M059J (cell line): ENCODE measurements at regions not wholly inside any gene's neighbourhood (a gene's known extent, or its start where the extent isn't known, plus 50 kb on each side); places are given as distances from the start of the nearest gene placed in this dataset.

Experiments
- DNase-seq: peaks from one replicate; pipeline ENCODE4 v3.0.0-alpha.2; 2012; ENCODE audit warnings: low read depth

DNA sequence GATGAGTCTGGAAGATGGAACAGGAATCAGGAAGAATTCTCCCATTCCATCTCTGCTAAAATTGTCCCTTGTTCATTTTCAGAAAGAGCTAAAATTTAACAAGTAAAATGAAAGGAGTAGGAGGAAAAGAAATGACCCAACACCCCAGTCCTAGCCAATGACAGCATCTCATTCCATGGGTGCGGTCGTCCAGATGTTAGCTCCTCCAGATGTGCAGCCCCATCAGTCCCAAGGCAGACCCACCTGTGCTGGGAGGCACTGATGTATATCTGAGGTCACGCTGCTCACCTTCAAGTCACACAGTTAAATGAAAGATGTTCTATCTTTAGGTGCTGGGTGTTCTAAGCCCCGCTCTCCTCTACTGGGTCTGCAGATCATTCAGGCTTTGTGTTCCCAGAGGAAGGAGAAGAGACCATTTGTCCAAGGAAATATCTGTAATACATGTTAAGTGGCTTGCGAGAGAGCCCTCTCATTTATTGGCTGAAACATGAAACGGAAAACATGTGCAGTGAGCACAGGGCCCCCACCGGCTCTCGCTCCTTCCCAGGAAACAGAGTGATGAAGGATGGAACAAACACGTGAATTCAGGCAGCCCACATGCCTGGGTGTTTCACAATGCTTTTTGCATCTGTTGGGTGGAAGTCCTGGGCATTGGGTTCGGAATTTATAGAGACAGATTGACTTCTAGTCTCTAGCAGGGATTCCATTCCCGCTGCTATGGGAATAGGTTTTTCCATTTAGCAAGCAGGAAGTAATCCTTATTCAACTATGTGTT lies 294.6 kb downstream of the NUAK1 start:
- DNase-seq, result no peak

DNA sequence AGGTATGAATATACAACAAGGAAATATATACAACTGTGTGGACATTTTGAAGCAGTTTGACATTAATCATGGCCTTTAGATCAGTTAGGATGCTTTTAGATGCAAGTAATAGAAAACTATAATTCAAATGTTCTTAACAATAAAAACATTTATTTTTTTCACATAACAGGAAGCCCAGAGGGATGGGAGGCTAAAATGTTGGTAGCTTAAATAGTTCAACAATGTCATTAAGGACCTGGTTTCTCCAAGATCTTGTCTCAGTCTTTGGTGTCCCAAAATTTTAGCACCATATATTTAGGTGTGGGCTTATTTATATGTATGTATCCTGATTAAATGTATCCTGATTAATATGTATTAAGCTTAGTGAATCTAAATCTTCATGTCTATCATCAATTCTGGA lies 292.4 kb downstream of the NUAK1 start:
- DNase-seq, result no peak

DNA sequence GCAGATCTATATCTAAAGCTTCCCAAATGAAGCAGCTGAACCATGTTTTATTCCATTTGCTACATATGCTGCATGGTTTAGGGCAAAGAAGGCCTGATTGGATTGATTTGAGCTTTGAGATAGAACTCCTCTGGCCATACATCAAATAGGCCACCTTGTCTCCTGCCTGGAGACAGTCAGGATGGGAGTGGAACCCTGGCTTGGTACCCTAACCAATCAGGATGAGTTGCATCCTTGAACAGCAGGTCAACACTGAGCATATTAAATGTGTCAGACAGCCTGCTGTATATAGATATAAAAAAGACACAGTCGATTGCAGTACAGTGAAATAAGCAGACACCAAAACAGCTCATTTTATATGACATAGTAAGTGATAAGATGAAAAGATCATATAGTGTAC lies 291.7 kb downstream of the NUAK1 start:
- DNase-seq, result no peak

DNA sequence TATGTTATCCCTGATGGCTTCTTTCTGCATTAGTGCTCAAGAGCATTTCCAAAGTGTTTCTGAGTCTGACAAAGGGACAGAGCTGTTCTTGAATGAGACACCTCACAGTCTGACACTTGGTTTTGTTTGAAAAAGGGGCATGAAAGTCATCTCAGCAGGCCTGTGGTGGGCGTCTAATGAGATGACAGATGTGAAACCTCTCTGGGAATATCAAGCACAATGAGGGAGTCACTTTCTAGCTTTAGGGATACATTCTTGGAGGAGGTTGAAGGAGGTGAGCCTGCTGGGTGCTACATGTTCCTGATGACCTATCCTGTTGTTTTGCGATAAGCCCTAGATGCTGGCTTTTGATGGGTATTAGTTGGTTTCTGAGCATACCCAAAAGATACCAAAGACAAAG lies 290.5 kb downstream of the NUAK1 start:
- DNase-seq, result no peak

DNA sequence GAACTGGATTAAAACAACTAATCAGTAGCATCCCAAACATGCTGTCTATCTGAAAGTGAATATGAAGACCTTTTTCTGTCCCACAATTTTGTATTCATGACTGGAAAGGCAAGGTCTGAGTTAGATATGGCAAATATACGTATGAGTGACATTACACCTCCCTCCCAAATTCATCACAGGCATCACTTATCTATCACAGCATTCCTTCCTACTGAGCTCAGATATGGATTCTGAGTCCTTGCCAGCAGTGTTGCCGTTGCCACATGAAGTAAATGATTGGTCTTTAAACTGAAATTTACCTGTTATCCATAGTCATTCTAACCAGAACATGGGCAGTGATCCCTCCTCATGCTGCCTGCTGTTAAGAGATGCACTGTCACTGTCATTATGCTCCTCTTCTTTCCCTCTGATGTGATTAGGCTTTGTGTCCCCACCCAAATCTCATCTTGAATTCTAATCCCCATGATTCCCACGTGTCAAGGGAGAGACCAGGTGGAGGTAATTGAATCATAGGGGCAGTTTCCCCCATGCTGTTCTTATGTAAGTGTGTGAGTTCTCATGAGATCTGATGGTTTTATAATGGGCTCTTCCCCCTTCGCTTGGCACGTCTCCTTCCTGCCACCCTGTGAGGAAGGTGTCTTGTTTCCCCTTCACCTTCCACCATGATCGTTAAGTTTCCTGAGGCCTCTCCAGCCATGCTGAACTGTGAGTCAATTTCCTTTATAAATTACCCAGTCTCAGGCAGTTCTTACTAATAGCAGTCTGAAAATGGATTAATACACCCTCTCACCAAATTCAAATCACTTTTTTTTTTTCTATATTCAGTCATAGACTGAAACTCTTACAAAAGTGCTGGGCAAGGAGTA lies 288.4 kb downstream of the NUAK1 start:
- DNase-seq, result no peak

DNA sequence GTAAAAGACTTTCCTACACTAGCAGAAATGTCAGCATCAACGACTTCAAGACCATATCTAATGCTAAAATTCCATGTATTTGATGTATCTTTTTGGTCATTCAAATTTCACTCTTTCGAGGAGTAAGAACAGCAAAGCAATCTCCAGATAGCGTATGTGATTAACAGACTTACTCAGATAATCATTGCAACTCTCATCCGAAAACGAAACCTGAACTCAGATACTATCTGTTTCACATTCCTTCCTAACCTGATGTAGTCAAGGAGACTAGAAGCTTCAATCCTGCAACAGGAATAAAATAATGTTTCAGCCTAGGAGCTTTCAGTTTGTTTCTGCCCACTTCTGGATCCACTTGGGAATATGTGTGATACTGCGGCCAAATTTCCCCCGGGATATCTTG lies 286.3 kb downstream of the NUAK1 start:
- DNase-seq, result no peak

DNA sequence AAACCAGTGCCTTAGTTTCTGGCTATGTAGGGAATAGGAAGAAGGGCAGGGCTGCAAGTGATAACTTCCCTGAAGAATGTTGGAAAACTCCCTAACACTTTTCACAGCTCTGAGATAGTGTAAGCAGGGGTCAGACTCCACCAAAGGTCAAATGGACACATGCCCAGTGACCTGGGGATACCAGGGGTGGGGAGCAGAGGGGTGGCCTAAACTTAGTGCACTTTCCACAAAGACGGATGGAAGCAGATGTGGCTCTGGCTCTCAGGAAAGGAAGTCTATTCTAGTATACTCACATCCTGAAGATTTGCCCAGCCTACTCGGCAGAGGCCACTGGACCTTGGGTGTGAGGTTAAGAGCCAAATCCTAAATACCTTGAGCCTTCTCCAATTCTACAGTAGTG lies 285.8 kb downstream of the NUAK1 start:
- no peak for DNase-seq

DNA sequence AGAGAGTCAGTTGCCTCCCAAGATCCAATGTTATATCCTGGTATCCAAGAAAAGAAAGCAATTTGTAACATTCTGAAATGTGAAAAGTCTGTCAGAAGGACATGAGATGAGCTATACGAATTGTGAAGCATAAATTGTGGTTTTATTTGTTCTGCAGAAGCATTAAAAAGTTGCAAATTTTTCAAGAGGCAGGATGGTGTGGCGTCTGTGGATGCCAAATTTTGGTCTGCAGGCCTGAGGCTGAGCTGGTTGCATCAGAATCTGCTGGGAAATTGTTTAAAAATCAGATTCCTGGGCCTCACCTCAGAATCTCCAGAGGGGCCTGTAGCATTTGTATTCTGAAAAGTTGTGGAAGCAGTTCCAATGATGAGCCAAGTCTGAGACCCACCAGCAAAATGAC lies 284.7 kb downstream of the NUAK1 start:
- no peak for DNase-seq

DNA sequence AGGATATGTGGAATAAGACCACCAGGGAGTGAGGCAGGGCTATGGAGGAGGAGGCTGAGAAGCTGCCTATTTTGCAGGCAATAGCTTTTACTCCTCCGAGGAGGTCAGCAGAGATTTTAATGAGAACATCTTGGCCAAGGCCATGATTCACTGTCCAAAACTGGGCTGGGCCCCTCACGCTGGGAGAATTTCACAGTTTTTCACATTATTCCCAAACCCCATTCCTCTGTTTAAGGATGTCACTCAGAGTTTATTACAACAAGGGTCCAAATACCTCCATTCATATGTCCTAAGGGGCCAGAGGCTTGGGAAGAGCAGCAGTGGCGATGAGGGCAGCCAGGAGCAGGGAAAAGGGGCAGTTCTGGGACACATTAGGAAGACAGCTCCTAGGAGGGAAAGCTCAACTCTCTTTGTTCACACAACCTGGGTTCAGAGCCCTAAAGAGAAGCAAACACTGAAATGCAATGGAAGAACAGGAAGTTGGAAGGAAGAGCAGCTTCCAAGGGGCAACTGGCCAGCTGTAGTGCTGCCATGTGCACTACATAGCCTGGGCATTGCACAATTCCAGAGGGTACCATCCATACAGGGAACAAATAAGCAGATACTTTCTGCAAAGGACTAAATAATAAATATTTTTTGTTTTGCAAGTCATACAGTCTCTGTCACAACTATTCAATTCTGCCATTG lies 283.2 kb downstream of the NUAK1 start:
- DNase-seq, result no peak

DNA sequence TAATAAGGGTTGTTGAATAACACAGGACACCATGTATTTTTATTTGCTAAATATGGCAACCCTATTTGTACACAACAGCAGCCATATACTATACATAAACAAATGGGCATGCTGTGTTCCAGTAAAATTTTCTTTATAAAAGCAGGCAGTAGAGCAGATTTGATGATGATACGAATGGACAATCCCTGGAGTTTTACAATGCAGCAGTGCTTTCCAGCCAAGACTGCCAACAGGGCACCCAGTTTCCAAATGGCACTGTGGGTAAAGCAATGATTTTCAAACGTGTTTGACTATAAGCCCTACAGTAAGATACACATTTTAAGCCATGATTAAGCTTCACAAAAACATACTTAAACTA lies 282.7 kb downstream of the NUAK1 start:
- DNase-seq, result no peak

DNA sequence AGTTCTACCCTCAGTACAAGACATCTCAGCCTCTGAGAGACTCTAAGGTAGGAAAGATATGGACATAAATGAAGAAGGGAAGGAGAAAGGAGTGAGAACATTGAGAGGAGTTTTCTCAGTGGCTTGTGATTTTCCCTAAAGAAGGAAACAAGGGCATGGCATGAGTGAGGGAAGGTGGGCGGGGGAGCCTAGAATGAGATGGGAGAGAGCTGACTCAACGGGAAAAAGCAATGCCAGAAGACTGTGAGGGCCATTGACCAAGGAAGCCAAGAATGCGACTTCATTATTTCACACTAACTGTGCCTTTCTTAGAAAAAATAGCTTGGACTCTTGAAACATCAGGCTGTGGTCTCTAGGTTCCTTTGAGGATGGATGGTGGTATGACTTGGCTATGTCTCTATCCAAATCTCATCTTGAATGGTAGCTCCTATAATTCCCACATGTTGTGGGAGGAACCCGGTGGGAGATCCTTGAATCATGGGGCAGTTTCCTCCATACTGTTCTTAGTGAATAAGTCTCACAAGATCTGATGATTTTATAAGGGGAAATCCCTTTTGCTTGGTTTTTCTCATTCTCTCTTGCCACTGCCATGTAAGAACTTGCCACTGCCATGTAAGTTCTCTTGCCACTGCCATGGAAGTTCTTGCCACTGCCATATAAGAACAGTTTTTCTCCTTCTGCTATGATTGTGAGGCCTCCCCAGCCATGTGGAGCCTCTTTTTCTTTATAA lies 279.6 kb downstream of the NUAK1 start:
- DNase-seq, result no peak

DNA sequence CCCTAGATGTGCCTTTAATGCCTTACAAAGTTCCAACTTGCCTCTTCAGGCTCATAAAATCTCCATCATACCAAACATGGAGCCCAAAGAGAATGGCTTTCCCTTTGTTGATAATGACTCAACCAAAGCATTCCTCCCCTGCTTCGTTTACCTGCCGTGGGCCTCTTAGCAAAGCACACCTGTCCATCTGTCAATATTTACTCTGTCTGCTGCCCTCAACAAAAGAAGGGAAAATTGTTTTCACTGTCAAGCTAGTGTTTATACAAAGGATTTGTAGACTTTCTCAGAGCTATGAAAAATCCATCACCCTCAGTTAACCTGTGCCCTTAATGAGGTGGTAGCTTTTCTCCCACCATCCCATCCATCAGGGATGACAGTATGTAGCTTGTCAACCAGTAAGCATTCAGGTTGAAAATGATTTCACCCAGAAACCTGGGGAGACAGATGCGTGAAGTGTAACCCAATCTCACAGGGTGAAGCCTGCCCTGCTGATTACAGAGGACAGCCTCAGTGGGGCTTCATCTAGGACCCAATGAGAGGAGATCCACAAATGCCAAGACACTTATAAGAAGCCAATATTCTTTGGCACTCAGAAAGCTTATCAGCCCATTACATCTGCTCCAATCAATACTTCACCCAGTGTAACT lies 278.1 kb downstream of the NUAK1 start:
- no peak for DNase-seq

DNA sequence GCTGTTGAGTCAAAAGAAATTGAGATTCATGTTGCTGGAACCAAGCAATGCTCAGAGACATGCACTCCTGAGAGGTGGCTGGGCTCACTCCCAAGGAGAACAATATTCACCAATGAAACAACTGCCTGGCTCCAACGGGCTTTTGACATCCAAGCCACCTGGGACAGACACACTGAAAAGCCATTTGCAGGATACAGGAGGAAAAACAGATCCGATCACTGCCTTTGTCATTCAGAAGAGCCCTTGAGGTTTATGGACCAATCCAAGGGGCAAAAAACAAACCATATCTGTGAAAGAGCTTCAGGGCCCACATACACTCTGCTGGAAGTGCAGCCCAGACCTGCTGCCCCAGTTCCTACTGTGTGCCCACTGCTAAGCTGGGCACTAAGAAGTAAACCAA lies 277.5 kb downstream of the NUAK1 start:
- no peak for DNase-seq

DNA sequence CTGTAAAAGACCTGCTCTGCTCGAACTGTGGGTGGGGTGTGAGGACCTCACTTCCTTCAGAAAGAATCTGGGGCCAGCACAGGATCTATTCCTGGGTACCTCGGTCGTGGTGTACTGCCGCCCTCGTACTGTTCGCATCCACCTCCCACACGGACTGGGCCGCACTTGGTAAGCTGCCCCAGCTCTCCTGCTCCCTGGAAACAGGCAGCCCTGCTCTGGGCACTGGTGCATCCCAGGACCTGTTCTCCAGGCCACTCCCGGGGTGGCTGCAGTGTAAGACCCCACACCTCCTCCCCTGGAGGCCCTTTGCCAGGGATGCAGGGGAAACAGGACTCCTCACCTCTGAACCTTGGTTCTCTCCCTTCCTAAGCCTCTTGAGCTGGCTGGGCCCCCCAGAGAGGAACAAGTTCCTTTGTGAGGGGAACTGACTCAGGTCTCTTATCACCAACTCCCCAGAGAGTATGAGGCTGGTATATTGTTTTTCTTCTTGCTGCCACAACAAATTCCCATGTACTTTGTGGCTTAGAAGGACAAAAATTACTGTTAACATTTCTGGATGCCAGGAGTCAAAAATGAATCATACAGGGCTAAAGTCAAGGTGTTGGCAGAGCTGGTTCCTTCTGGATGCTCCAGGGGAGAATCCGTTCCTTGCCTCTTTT lies 276.5 kb downstream of the NUAK1 start:
- no peak for DNase-seq

DNA sequence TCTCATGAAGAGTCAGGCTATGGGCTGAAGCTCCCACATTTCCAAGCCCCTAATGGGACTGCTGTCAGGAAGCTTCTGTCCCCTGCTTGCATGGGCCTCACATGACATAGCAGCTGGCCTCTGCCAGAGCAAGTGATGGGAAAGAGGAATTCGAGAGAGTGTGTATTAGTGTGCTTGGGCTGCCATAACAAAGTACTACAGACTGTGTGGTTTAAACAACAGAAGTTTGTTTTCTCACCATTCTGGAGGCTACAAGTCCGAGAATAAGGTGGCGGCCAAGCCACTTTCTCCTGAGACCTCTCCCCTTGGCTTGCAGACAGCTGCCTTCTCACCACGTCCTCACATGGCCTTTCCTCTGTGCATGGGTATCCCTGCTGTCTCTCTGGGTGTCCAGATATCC lies 274.4 kb downstream of the NUAK1 start:
- DNase-seq, result no peak

DNA sequence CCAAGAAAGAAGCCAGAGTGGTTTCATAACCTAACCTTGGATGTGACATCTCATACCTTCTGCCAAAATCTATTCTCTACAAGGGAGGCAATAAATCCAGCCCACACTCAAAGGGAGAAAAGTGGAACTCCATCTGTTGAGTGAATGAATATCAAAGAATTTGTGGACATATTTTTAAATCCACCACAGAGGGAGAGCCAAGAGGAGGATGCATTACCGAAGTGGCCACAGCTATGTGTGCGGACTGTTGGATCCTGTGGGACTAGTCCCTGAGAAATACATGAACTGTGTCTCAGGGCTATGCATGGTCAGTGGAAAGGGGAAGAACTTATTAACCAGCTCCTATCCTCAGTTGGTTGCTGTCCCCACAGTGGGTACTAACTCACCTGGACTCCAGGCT lies 273.9 kb downstream of the NUAK1 start:
- DNase-seq, result no peak

DNA sequence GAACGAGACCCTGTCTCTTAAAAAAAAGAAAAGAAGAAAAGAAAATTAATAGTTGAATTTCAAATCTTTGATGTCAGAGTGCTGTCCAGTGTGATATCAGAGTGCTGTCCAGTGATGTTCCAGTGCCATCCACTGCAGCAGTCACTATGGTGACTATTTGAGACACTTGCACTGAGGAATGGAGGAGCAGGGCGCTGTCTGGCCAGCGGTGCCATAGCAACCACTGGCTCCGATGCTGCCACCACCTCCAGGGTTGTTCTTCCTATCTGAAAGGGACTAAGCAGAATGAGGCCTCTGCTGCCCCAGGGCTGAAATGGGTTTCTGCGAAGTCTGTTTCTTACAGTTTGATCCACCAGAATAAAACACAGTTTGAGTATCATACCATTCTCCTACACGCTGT lies 272.9 kb downstream of the NUAK1 start:
- DNase-seq, result no peak

DNA sequence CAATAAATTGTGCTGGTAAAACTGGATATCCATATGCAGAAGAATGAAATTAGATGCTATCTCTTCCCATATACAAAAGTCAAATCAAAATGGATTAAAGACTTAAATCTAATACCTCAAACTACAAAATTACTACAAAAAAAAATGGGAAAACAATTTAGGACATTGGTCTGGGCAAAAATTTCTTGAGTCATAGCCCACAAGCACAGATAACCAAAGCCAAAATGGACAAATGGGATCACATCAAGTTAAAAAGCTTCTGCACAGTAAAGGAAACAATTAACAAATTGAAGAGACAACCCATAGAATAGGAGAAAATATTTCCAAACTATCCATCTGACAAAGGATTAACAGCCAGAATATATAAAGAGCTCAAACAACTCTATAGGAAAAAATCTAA lies 264.6 kb downstream of the NUAK1 start:
- no peak for DNase-seq

DNA sequence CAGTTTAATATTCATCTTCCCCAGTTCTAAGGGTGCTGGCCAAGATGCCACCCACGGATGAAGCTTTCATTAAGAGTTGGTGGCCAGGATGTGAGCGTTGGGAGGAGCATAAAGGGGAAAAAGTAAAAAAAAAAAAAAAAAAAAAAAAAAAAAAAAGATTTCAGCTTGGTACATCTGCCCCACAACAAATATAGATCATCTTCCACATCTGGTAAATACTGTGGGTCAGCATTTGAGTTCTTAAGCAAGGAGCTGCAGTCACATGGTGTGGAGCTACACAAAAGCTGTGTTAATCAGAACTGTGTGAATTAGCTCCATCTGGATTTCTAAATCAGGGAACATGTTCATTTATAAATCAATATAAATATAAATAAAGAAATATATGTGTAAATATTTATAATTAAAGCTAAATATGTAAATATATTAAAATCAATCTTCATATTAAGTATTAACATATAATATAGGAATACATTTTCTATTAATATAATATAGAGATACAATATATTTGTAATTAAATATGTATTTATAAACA lies 262.3 kb downstream of the NUAK1 start:
- no peak for DNase-seq

DNA sequence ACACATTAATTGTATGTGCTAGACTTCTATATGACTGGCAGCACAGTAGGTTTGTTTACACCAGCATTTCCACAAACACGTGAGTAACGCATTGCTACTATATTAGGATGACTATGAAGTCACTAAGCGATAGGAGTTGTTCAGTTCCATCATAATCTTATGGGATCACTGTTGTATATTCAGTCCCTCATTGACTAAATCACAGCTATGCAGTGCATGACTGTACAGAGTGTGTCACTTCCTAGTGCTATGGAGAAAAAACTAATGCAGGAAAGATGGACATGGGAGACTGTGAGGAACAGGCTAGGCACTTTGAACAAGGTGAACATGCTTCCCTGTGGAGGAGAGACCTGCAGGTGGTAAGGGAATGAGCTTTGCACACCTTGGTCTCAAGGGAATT lies 259.8 kb downstream of the NUAK1 start:
- no peak for DNase-seq
